Endothelial cell (in vitro differentiated cells): ENCODE measurements at regions not wholly inside any gene's neighbourhood (a gene's known extent, or its start where the extent isn't known, plus 50 kb on each side); places are given as distances from the start of the nearest gene placed in this dataset.

Experiments used
- DNase-seq: peaks from one replicate; pipeline ENCODE4 v3.0.0; 2021; ENCODE audit warnings: low spot score
- H3K27ac Mint-ChIP-seq: one replicate; pipeline ENCODE4 v1.8.0; 2021; ENCODE audit warnings: mixed read lengths, inconsistent platforms; ENCODE audit not compliant: unreplicated experiment
- H3K27me3 Mint-ChIP-seq: one replicate; pipeline ENCODE4 v1.8.0; 2021; ENCODE audit warnings: mild to moderate bottlenecking, moderate library complexity, mixed read lengths, inconsistent platforms; ENCODE audit not compliant: unreplicated experiment
- H3K36me3 Mint-ChIP-seq: one replicate; pipeline ENCODE4 v1.8.0; 2021; ENCODE audit warnings: mild to moderate bottlenecking, low read depth, mixed read lengths, inconsistent platforms; ENCODE audit not compliant: unreplicated experiment
- H3K4me1 Mint-ChIP-seq: one replicate; pipeline ENCODE4 v1.8.0; 2021; ENCODE audit warnings: mild to moderate bottlenecking, mixed read lengths, inconsistent platforms; ENCODE audit not compliant: unreplicated experiment
- H3K4me3 Mint-ChIP-seq: one replicate; pipeline ENCODE4 v1.8.0; 2021; ENCODE audit warnings: mild to moderate bottlenecking, mixed read lengths, inconsistent platforms; ENCODE audit not compliant: unreplicated experiment
- H3K9me3 Mint-ChIP-seq: one replicate; pipeline ENCODE4 v1.8.0; 2021; ENCODE audit warnings: mixed read lengths, inconsistent platforms; ENCODE audit not compliant: unreplicated experiment
- TF ChIP-seq, protein P1 (sequence below): fragments of 200-600 bp; sonication (generic); IDR thresholded peaks from one replicate; pipeline ENCODE4 v1.5.0; 2021; ENCODE audit warnings: antibody characterized with exemption; ENCODE audit not compliant: unreplicated experiment

DNA sequence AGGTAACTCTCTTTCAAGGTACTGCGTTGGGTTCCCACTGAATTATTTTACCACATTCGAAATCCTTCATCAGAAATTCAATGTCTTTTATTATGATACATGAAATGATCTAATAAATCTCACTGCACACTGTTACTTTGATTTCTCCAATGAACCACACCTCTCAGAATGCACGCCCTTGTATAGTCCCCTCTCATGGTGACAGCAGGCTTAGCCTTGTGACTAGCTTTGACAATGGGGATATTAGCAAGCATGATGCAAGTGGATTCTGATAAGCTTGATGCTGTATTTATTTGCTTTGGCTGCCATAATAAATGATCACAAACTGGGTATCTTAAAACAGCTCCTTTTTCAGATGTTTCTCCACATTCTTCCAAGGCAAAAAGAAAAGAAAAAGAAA is 100.4 kb upstream of the ETV6 start:
- Mint-ChIP-seq H3K27ac (no peak overlapping the region), H3K36me3 (no peaks in the 10 kb centered on the region), H3K4me3 (no peak overlapping the region), H3K9me3 (no peaks in the 10 kb centered on the region), H3K4me1 (peaks cover 31% of the 10 kb centered on the region), H3K27me3 (peaks cover 6% of the 10 kb centered on the region)
- TF ChIP-seq, protein P1, sequence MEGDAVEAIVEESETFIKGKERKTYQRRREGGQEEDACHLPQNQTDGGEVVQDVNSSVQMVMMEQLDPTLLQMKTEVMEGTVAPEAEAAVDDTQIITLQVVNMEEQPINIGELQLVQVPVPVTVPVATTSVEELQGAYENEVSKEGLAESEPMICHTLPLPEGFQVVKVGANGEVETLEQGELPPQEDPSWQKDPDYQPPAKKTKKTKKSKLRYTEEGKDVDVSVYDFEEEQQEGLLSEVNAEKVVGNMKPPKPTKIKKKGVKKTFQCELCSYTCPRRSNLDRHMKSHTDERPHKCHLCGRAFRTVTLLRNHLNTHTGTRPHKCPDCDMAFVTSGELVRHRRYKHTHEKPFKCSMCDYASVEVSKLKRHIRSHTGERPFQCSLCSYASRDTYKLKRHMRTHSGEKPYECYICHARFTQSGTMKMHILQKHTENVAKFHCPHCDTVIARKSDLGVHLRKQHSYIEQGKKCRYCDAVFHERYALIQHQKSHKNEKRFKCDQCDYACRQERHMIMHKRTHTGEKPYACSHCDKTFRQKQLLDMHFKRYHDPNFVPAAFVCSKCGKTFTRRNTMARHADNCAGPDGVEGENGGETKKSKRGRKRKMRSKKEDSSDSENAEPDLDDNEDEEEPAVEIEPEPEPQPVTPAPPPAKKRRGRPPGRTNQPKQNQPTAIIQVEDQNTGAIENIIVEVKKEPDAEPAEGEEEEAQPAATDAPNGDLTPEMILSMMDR, result no peak
- no peak for DNase-seq

DNA sequence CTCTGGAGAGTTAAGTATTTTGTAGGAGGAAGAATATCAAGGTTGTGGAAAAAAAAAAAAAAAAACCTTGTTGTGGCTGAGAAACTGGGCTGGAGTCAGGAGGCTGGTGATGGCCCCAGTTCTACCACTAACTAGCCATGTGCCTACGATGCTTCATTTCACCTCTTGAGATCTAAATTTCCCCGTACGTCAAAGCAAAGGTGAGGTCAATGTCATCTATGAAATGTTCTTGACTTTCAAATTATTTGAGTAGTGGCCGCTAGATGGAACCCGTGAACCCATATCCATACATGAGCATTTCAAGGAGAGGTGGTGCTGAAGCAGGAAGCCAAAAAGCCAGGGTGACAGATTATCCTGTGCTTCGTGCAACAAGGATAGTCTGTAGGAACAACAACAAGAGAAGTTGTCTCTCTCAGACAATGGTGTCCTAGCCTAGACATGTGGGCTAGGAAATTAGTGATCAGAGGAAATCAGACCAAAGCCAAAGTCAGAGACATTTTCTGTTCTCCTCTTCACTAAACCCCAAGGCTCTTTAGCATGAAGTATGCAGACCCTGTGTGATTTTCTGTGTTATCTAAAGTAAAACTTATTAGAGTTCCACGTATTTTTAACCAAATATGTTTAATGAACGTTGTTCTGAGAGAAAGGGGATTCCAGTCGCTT is 95.5 kb upstream of the ETV6 start:
- TF ChIP-seq, protein P1, result peak; percentile 63

DNA sequence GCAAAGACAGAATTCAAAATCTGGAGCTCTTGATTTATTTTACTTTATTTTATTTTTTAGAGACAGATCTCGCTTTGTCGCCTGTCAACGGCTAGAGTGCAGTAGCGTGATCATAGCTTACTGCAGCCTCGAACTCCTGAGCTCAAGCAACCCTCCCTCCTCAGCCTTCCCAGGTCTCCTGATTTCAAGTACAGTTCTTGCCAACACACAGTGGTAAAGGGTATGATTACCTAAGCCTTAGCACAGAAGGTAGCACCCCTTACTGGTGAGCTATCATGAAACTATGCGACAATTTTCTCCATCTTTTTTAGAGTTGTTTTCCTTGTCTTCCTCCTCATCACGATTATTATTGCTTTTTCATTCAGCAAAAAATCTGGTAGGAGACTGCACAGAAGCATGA is 94.3 kb upstream of the ETV6 start:
- TF ChIP-seq, protein P1, result no peak
- H3K9me3 Mint-ChIP-seq, result no peaks in the 10 kb centered on the region
- no peaks in the 10 kb centered on the region for H3K36me3 Mint-ChIP-seq
- no peaks in the 10 kb centered on the region for H3K27me3 Mint-ChIP-seq
- peaks cover 21% of the 10 kb centered on the region for H3K4me1 Mint-ChIP-seq
- no peak for DNase-seq
- no peak overlapping the region for H3K4me3 Mint-ChIP-seq
- no peak overlapping the region for H3K27ac Mint-ChIP-seq

More for the DNA sequence above, 95.5 kb upstream of the ETV6 start:
- H3K4me1 Mint-ChIP-seq, result peaks cover 21% of the 10 kb centered on the region
- no peaks in the 10 kb centered on the region for H3K9me3 Mint-ChIP-seq
- H3K36me3 Mint-ChIP-seq, result no peaks in the 10 kb centered on the region
- H3K4me3 Mint-ChIP-seq, result no peak overlapping the region
- H3K27ac Mint-ChIP-seq, result no peak overlapping the region
- no peaks in the 10 kb centered on the region for H3K27me3 Mint-ChIP-seq
- peak; percentile 52 for DNase-seq

DNA sequence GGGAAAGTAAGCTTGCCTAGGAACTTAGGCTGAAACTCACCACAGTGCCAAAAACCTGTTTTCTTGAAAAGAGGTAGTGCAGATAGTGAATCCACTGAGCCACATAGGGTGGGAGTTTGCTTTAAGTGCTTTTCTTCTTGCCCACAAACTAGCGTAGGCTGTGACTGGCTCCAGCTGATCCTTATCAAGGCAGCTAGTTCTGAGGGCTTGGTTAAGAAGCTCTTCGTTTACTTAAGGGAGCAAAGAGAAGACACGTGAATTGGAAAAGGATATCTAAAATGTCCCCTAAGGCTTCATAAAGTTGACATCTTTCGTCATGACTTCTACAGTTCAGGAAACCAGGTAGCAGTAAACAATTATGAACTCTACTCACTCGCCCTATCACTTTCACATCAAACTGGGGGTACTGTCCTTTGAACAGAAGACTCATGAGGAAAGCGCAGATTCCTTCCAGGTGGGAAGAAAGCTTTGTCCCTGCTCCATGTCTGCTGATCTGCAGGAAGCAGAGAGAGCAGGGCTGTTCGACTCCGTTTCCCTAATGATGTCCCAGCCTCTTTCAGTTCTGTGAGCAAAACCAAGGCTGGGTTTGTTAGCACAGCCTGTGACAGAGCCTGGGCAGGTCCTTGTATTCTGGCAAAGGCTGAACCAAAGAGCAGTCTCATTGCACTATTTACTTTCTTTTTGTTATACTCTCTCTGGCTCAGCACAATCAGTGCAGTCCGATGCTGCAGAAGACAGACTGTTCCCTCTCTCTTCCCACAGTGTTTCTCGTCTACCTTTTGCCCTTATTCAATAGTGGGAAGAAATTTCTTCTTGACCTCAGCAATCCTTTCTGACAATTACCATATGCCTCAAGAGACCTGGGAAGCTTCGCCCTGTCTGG is 93.5 kb upstream of the ETV6 start:
- Mint-ChIP-seq H3K4me3 (no peak overlapping the region), H3K27ac (no peak overlapping the region), H3K36me3 (no peaks in the 10 kb centered on the region), H3K9me3 (no peaks in the 10 kb centered on the region), H3K4me1 (peaks cover 21% of the 10 kb centered on the region), H3K27me3 (no peaks in the 10 kb centered on the region)
- no peak for DNase-seq
- TF ChIP-seq, protein P1, result no peak

DNA sequence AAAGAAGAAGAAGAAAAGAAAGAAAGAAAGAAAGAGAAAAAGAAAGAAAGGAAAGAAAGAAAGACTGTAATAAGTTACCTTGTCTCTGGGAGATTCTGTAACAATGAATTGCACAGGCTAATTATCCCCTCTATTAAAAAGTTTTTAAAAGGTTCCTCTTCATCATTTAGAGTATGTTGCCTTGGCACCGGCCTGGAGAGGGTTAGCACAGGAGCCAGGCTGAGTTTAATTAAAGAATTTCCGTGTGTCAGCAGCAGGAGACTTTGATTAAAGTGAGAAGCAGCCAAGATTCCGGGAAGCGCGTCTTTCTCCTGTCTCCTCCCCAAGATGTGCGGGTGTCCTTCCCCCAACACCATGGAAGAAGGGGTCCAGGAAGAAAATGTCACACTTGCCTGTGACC is 92.8 kb upstream of the ETV6 start:
- peaks cover 21% of the 10 kb centered on the region for H3K4me1 Mint-ChIP-seq
- H3K4me3 Mint-ChIP-seq, result no peak overlapping the region
- no peak overlapping the region for H3K27ac Mint-ChIP-seq
- H3K27me3 Mint-ChIP-seq, result no peaks in the 10 kb centered on the region
- DNase-seq, result no peak
- no peaks in the 10 kb centered on the region for H3K36me3 Mint-ChIP-seq
- TF ChIP-seq, protein P1, result no peak
- H3K9me3 Mint-ChIP-seq, result no peaks in the 10 kb centered on the region
